SK-N-SH (cell line): ENCODE measurements at regions not wholly inside any gene's neighbourhood (a gene's known extent, or its start where the extent isn't known, plus 50 kb on each side); places are given as distances from the start of the nearest gene placed in this dataset.

Experiments
- CTCF ChIA-PET: fragments of 300-600, 350-600 bp; formaldehyde crosslinking; extraction: SDS; loops from one replicate; lab custom pipeline; 2021; lab: Yijun Ruan, JAX
- POLR2A ChIA-PET: fragments of 350-600 bp; sonication (Branson Sonifier 250); formaldehyde crosslinking; extraction: SDS; loops from one replicate; lab custom pipeline; 2020; ENCODE audit warnings: antibody characterized with exemption, inconsistent platforms; lab: Yijun Ruan, JAX
- DNase-seq: peaks from one replicate; pipeline ENCODE4 v3.0.0; 2012
- H2AFZ ChIP-seq: fragments of 200-600 bp; sonication (generic); 2 replicates; pipeline ENCODE4 v1.8.1; 2016; ENCODE audit warnings: antibody characterized with exemption, mild to moderate bottlenecking, low read depth
- H3F3A ChIP-seq: fragments of 200-600 bp; sonication (generic); replicated peaks from 2 replicates; pipeline ENCODE3; 2016; ENCODE audit warnings: antibody characterized with exemption, mild to moderate bottlenecking; ENCODE audit not compliant: insufficient read depth
- H3K27ac ChIP-seq, 2 experiments: fragments of 200-500 bp in 1 of 2; fragments of 200-600 bp in 1 of 2; sonication (Bioruptor generic) in 1 of 2; sonication (generic), shearing (Covaris generic) in 1 of 2; 2 replicates each; pipeline versions ENCODE4 v1.5.1 to v1.6.1; 2014 to 2016; ENCODE audit warnings: low read depth in 2 of 2, inconsistent platforms in 1 of 2, low read length in 1 of 2, mild to moderate bottlenecking in 1 of 2, mixed read lengths in 1 of 2
- H3K27me3 ChIP-seq: fragments of 200-600 bp; sonication (generic), shearing (Covaris generic); 2 replicates; pipeline ENCODE4 v1.6.1; 2016; ENCODE audit warnings: mixed run types; ENCODE audit not compliant: insufficient read depth
- H3K36me3 ChIP-seq, 2 experiments: fragments of 200-500 bp in 1 of 2; fragments of 200-600 bp in 1 of 2; sonication (Bioruptor generic) in 1 of 2; sonication (generic) in 1 of 2; replicated peaks in 1 of 2; 2 replicates each; pipeline versions ENCODE3 to v1.5.1; 2014 to 2016; ENCODE audit warnings: low read length in 1 of 2, mild to moderate bottlenecking in 1 of 2; ENCODE audit not compliant: insufficient read depth in 2 of 2, control insufficient read depth in 1 of 2
- H3K4me1 ChIP-seq, 2 experiments: fragments of 200-500 bp in 1 of 2; fragments of 200-600 bp in 1 of 2; sonication (Bioruptor generic) in 1 of 2; sonication (generic), shearing (Covaris generic) in 1 of 2; 2 replicates each; pipeline versions ENCODE4 v1.5.1 to v1.6.1; 2014 to 2016; ENCODE audit warnings: low read depth in 1 of 2, low read length in 1 of 2, mixed run types in 1 of 2; ENCODE audit not compliant: insufficient read depth in 2 of 2, control insufficient read depth in 1 of 2
- H3K4me2 ChIP-seq: fragments of 200-600 bp; sonication (generic), shearing (Covaris generic); 2 replicates; pipeline ENCODE4 v1.6.1; 2017; ENCODE audit warnings: mixed run types
- H3K4me3 ChIP-seq, 2 experiments: fragments of 200-500 bp in 1 of 2; fragments of 200-600 bp in 1 of 2; sonication (Bioruptor generic) in 1 of 2; sonication (generic), shearing (Covaris generic) in 1 of 2; 2 replicates each; pipeline versions ENCODE4 v1.5.1 to v1.8.1; 2014 to 2016; ENCODE audit warnings: low read depth in 2 of 2, inconsistent platforms in 1 of 2, low read length in 1 of 2, mild to moderate bottlenecking in 1 of 2, mixed read lengths in 1 of 2, moderate library complexity in 1 of 2
- H3K79me2 ChIP-seq: fragments of 200-600 bp; sonication (generic); 2 replicates; pipeline ENCODE4 v1.8.1; 2017; ENCODE audit warnings: mild to moderate bottlenecking; ENCODE audit not compliant: insufficient read depth
- H3K9ac ChIP-seq: fragments of 200-600 bp; sonication (generic); 2 replicates; pipeline ENCODE4 v1.6.1; 2017; ENCODE audit warnings: mixed run types
- H3K9me2 ChIP-seq: fragments of 200-600 bp; sonication (generic); 2 replicates; pipeline ENCODE4 v1.6.1; 2017; ENCODE audit warnings: mixed run types
- H3K9me3 ChIP-seq: fragments of 200-600 bp; sonication (generic); 2 replicates; pipeline ENCODE4 v1.6.1; 2017; ENCODE audit warnings: mixed run types, mild to moderate bottlenecking, moderate library complexity
- H4K20me1 ChIP-seq: fragments of 200-600 bp; sonication (generic); 2 replicates; pipeline ENCODE4 v1.6.1; 2017; ENCODE audit warnings: mild to moderate bottlenecking, mixed run types; ENCODE audit not compliant: insufficient read depth
- EP300 ChIP-seq, 2 experiments: IDR thresholded peaks; 2 replicates each; pipeline versions ENCODE4 v1.4.0 to v1.6.1; 2012; ENCODE audit warnings: borderline replicate concordance in 1 of 2, low read depth in 1 of 2, low read length in 1 of 2
- EZH2phosphoT487 ChIP-seq: fragments of 200-600 bp; sonication (generic); IDR thresholded peaks from 2 replicates; pipeline ENCODE4 v1.6.1; 2017; ENCODE audit warnings: low read depth, mixed run types, mild to moderate bottlenecking, antibody characterized with exemption, moderate library complexity, borderline replicate concordance
- GABPA ChIP-seq: IDR thresholded peaks from 2 replicates; pipeline ENCODE4 v1.4.0; 2012; ENCODE audit warnings: low read depth, mild to moderate bottlenecking
- GATA2 ChIP-seq: sonication (generic); formaldehyde crosslinking; IDR thresholded peaks from 2 replicates; pipeline ENCODE4 v1.5.0; 2020; ENCODE audit warnings: mild to moderate bottlenecking, missing genetic modification reagents
- JUND ChIP-seq: IDR thresholded peaks from 2 replicates; pipeline ENCODE4 v1.4.0; 2012
- MAX ChIP-seq: IDR thresholded peaks from 2 replicates; pipeline ENCODE4 v1.4.0; 2012; ENCODE audit warnings: low read depth
- NRF1 ChIP-seq: IDR thresholded peaks from 2 replicates; pipeline ENCODE4 v1.6.1; 2012; ENCODE audit warnings: low read depth, mild to moderate bottlenecking, low read length
- REST ChIP-seq: IDR thresholded peaks from 2 replicates; pipeline ENCODE4 v1.6.1; 2012; ENCODE audit warnings: mild to moderate bottlenecking, low read depth, low read length, moderate library complexity
- RFX5 ChIP-seq: IDR thresholded peaks from 2 replicates; pipeline ENCODE4 v1.6.1; 2012; ENCODE audit warnings: mild to moderate bottlenecking, improper control_type of control experiment, low read length
- RXRA ChIP-seq: IDR thresholded peaks from 2 replicates; pipeline ENCODE4 v1.4.0; 2012; ENCODE audit warnings: low read depth, mild to moderate bottlenecking, borderline replicate concordance
- SMC3 ChIP-seq: IDR thresholded peaks from 2 replicates; pipeline ENCODE4 v1.6.1; 2012; ENCODE audit warnings: low read depth, low read length, improper control_type of control experiment
- TAF1 ChIP-seq: IDR thresholded peaks from 2 replicates; pipeline ENCODE4 v1.6.1; 2012; ENCODE audit warnings: low read depth, mild to moderate bottlenecking, low read length, moderate library complexity, borderline replicate concordance
- TCF12 ChIP-seq: IDR thresholded peaks from 2 replicates; pipeline ENCODE4 v1.4.0; 2012
- USF1 ChIP-seq: IDR thresholded peaks from 2 replicates; pipeline ENCODE4 v1.4.0; 2012; ENCODE audit warnings: low read depth, borderline replicate concordance
- WGBS: methylation state at CpG from one replicate; pipeline ENCODE4 v1.1.6; 2017; ENCODE audit warnings: low lambda C conversion rate; 5-methylcytosine and 5-hydroxymethylcytosine counted together
- TF ChIP-seq, protein P1 (sequence below): IDR thresholded peaks from 2 replicates; pipeline ENCODE4; 2012

GRCh38 chr17:33492731-33493265, 199.7 kb upstream of the ASIC2 start:
- H3K9me3 ChIP-seq, result no peaks in the 10 kb centered on the region
- no peak for TF ChIP-seq RFX5
- ChIA-PET CTCF (interaction anchor here (0.6 to 2.4 kb wide), 4 partner anchors 10 to 29 kb away, joined by 3 to 9 read pairs (median 4); no protein-coding TSS in a partner anchor), POLR2A (no interaction called here)
- H3K36me3 ChIP-seq, result no peaks in the 10 kb centered on the region
- H3K4me1 ChIP-seq, result no peaks in the 10 kb centered on the region
- H2AFZ ChIP-seq, result no peak overlapping the region
- WGBS, result 72% methylated on average over 3 of the region's 3 CpGs
- DNase-seq, result no peak
- no peak overlapping the region for H3K27ac ChIP-seq
- no peak overlapping the region for H3K9ac ChIP-seq
- no peak overlapping the region for H3K4me3 ChIP-seq
- no peaks in the 10 kb centered on the region for H3K27me3 ChIP-seq
- H3K4me2 ChIP-seq, result no peak overlapping the region
- no peaks in the 10 kb centered on the region for H3K79me2 ChIP-seq
- H4K20me1 ChIP-seq, result no peaks in the 10 kb centered on the region
- H3F3A ChIP-seq, result no peaks in the 10 kb centered on the region
- no peaks in the 10 kb centered on the region for H3K9me2 ChIP-seq

GRCh38 chr17:33493566-33493965, 200.5 kb upstream of the ASIC2 start:
- no peaks in the 10 kb centered on the region for H3K4me1 ChIP-seq
- no peaks in the 10 kb centered on the region for H3F3A ChIP-seq
- H3K9me3 ChIP-seq, result no peaks in the 10 kb centered on the region
- WGBS, result 59% methylated on average over 5 of the region's 5 CpGs
- no peak overlapping the region for H3K4me3 ChIP-seq
- no peaks in the 10 kb centered on the region for H3K36me3 ChIP-seq
- no peak for TF ChIP-seq NRF1
- TF ChIP-seq MAX, result no peak
- TF ChIP-seq TCF12, result peak; percentile 9; the same call in 1 of the 2 replicates
- no peak for TF ChIP-seq TAF1
- TF ChIP-seq EZH2phosphoT487, result no peak
- TF ChIP-seq EP300 (IDR thresholded peaks at IDR 0.05; ENCODE audit: borderline replicate concordance in 1 of 2, low read depth in 1 of 2, low read length in 1 of 2), result no peak
- TF ChIP-seq SMC3, result no peak
- no peaks in the 10 kb centered on the region for H4K20me1 ChIP-seq
- H3K9ac ChIP-seq, result no peak overlapping the region
- H3K79me2 ChIP-seq, result no peaks in the 10 kb centered on the region
- H3K27me3 ChIP-seq, result no peaks in the 10 kb centered on the region
- H3K4me2 ChIP-seq, result no peak overlapping the region
- peak overlapping the region; percentile 34; the same call in 1 of the 2 replicates for H2AFZ ChIP-seq
- DNase-seq, result no peak
- H3K27ac ChIP-seq, result peak overlapping the region in 1 of 2 experiments; percentile 57; a peak in 2 of 4 replicates
- POLR2A ChIA-PET, result no interaction called here
- CTCF ChIA-PET, result interaction anchor here (0.6 to 2.4 kb wide), 3 partner anchors 9 to 27 kb away, joined by 3 to 9 read pairs (median 5); no protein-coding TSS in a partner anchor
- no peaks in the 10 kb centered on the region for H3K9me2 ChIP-seq

DNA sequence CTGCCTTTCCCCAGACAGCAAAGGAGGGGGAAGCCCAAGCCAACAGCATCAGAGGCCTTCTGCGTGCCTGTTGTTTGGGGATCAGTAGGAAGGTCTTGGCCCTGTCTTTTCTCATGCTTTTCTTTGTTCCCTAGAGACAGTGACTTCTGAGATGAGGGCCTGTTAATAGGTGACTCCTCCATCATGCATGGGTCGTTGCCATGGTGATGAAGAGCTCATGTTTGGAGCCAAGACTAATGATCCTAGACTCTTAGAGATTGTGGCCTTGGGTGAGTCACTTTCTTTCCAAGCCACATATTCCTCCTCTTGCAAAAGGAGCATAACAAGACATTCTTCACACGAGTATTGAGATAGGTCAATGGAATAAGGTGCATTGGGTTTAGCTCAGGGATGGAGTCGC, 201.1 kb upstream of the ASIC2 start:
- no peaks in the 10 kb centered on the region for H3K4me1 ChIP-seq
- H3K36me3 ChIP-seq, result no peaks in the 10 kb centered on the region
- WGBS, result 29% methylated on average over 4 of the region's 4 CpGs
- no peak for DNase-seq
- H3K9me2 ChIP-seq, result no peaks in the 10 kb centered on the region
- no peaks in the 10 kb centered on the region for H4K20me1 ChIP-seq
- TF ChIP-seq GABPA (no peak), USF1 (no peak), NRF1 (no peak), JUND (no peak), REST (no peak), TAF1 (no peak), TCF12 (no peak), RXRA (no peak), SMC3 (no peak), GATA2 (CRISPR knock-in tag) (no peak)
- TF ChIP-seq, protein P1, sequence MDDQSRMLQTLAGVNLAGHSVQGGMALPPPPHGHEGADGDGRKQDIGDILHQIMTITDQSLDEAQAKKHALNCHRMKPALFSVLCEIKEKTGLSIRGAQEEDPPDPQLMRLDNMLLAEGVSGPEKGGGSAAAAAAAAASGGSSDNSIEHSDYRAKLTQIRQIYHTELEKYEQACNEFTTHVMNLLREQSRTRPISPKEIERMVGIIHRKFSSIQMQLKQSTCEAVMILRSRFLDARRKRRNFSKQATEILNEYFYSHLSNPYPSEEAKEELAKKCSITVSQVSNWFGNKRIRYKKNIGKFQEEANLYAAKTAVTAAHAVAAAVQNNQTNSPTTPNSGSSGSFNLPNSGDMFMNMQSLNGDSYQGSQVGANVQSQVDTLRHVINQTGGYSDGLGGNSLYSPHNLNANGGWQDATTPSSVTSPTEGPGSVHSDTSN, result no peak
- TF ChIP-seq, all 33 proteins: peak for 0
- H3F3A ChIP-seq, result no peaks in the 10 kb centered on the region
- ChIA-PET CTCF (no interaction called here), POLR2A (no interaction called here)
- H3K9me3 ChIP-seq, result no peaks in the 10 kb centered on the region
- H3K4me2 ChIP-seq, result no peak overlapping the region
- no peaks in the 10 kb centered on the region for H3K79me2 ChIP-seq
- peak overlapping the region in 1 of 2 experiments; percentile 57; a peak in 2 of 4 replicates for H3K27ac ChIP-seq
- H3K4me3 ChIP-seq, result no peak overlapping the region
- H3K9ac ChIP-seq, result no peak overlapping the region
- no peak overlapping the region for H2AFZ ChIP-seq
- H3K27me3 ChIP-seq, result no peaks in the 10 kb centered on the region
